Neural progenitor cell (in vitro differentiated cells): ENCODE measurements at regions not wholly inside any gene's neighbourhood (a gene's known extent, or its start where the extent isn't known, plus 50 kb on each side); places are given as distances from the start of the nearest gene placed in this dataset.

Experiments
- DNase-seq: peaks from one replicate; pipeline ENCODE4 v3.0.0-alpha.2; 2016; ENCODE audit warnings: low spot score
- H2AFZ ChIP-seq: fragments of 200-600 bp; sonication (generic); replicated peaks from 2 replicates; pipeline ENCODE4 v1.6.1; 2016; ENCODE audit warnings: antibody characterized with exemption
- H3F3A ChIP-seq: fragments of 200-600 bp; sonication (generic); 2 replicates; pipeline ENCODE4 v1.6.1; 2016; ENCODE audit warnings: antibody characterized with exemption, low read depth
- H3K27ac ChIP-seq: fragments of 200-600 bp; sonication (generic); 2 replicates; pipeline ENCODE4 v1.5.1; 2016; ENCODE audit warnings: mild to moderate bottlenecking
- H3K27me3 ChIP-seq: fragments of 200-600 bp; sonication (generic); 2 replicates; pipeline ENCODE4 v1.6.1; 2016; ENCODE audit warnings: mild to moderate bottlenecking, moderate library complexity
- H3K36me3 ChIP-seq: fragments of 200-600 bp; sonication (generic); 2 replicates; pipeline ENCODE4 v1.5.1; 2016
- H3K4me1 ChIP-seq: fragments of 200-600 bp; sonication (generic); 2 replicates; pipeline ENCODE4 v1.6.1; 2016; ENCODE audit warnings: mixed run types
- H3K4me2 ChIP-seq: fragments of 200-600 bp; sonication (generic); 2 replicates; pipeline ENCODE4 v1.6.1; 2016
- H3K4me3 ChIP-seq: fragments of 200-600 bp; sonication (generic); 2 replicates; pipeline ENCODE4 v1.5.1; 2016
- H3K79me2 ChIP-seq: fragments of 200-600 bp; sonication (generic); 2 replicates; pipeline ENCODE4 v1.6.1; 2016; ENCODE audit warnings: low read depth
- H3K9ac ChIP-seq: fragments of 200-600 bp; sonication (generic); 2 replicates; pipeline ENCODE4 v1.6.1; 2016
- H3K9me3 ChIP-seq: fragments of 200-600 bp; sonication (generic); 2 replicates; pipeline ENCODE4 v1.5.1; 2016; ENCODE audit warnings: low read depth
- H4K20me1 ChIP-seq: fragments of 200-600 bp; sonication (generic); 2 replicates; pipeline ENCODE4 v1.6.1; 2016; ENCODE audit warnings: low read depth
- H3K27ac Mint-ChIP-seq: 3 replicates; pipeline ENCODE4 v1.8.0; 2021; ENCODE audit warnings: mixed read lengths
- H3K27me3 Mint-ChIP-seq: 2 replicates; pipeline ENCODE4 v1.8.0; 2022; ENCODE audit warnings: low read depth, mild to moderate bottlenecking, inconsistent platforms, moderate library complexity, mixed read lengths; ENCODE audit not compliant: insufficient read depth
- H3K36me3 Mint-ChIP-seq: 3 replicates; pipeline ENCODE4 v1.8.0; 2021; ENCODE audit warnings: mixed read lengths
- H3K4me1 Mint-ChIP-seq: 3 replicates; pipeline ENCODE4 v1.8.0; 2021; ENCODE audit warnings: mixed read lengths
- H3K4me3 Mint-ChIP-seq: 3 replicates; pipeline ENCODE4 v1.8.0; 2021; ENCODE audit warnings: mild to moderate bottlenecking, moderate library complexity, mixed read lengths
- H3K9me3 Mint-ChIP-seq: 3 replicates; pipeline ENCODE4 v1.8.0; 2020; ENCODE audit warnings: mixed read lengths
- EZH2 ChIP-seq: fragments of 200-600 bp; sonication (generic); IDR thresholded peaks from 2 replicates; pipeline ENCODE4 v1.6.1; 2017; ENCODE audit warnings: antibody characterized with exemption, mild to moderate bottlenecking, moderate library complexity
- EZH2phosphoT487 ChIP-seq: fragments of 200-600 bp; sonication (generic); IDR thresholded peaks from 2 replicates; pipeline ENCODE4 v1.6.1; 2017; ENCODE audit warnings: antibody characterized with exemption
- TF ChIP-seq, protein P1 (sequence below): fragments of 200-600 bp; sonication (generic); IDR thresholded peaks from 2 replicates; pipeline ENCODE4 v1.5.1; 2017; ENCODE audit warnings: antibody characterized with exemption, mild to moderate bottlenecking

GRCh38 chr4:26020083-26020668 lies 106.2 kb downstream of the SMIM20 start:
- no peaks in the 10 kb centered on the region for H3K27me3 Mint-ChIP-seq
- no peaks in the 10 kb centered on the region for H3K27me3 ChIP-seq
- TF ChIP-seq EZH2phosphoT487: no peak
- TF ChIP-seq, protein P1, sequence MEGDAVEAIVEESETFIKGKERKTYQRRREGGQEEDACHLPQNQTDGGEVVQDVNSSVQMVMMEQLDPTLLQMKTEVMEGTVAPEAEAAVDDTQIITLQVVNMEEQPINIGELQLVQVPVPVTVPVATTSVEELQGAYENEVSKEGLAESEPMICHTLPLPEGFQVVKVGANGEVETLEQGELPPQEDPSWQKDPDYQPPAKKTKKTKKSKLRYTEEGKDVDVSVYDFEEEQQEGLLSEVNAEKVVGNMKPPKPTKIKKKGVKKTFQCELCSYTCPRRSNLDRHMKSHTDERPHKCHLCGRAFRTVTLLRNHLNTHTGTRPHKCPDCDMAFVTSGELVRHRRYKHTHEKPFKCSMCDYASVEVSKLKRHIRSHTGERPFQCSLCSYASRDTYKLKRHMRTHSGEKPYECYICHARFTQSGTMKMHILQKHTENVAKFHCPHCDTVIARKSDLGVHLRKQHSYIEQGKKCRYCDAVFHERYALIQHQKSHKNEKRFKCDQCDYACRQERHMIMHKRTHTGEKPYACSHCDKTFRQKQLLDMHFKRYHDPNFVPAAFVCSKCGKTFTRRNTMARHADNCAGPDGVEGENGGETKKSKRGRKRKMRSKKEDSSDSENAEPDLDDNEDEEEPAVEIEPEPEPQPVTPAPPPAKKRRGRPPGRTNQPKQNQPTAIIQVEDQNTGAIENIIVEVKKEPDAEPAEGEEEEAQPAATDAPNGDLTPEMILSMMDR: no peak
- no peak for TF ChIP-seq EZH2
- no peak overlapping the region for H3K27ac Mint-ChIP-seq
- no peak overlapping the region for H3K27ac ChIP-seq
- no peaks in the 10 kb centered on the region for H3K4me1 Mint-ChIP-seq
- H3K9me3 ChIP-seq: no peaks in the 10 kb centered on the region
- H3F3A ChIP-seq: no peaks in the 10 kb centered on the region
- H4K20me1 ChIP-seq: no peaks in the 10 kb centered on the region
- DNase-seq: no peak
- no peak overlapping the region for H3K4me3 ChIP-seq
- H3K36me3 ChIP-seq: no peaks in the 10 kb centered on the region
- H3K9me3 Mint-ChIP-seq: no peaks in the 10 kb centered on the region
- no peaks in the 10 kb centered on the region for H3K36me3 Mint-ChIP-seq
- H3K4me2 ChIP-seq: no peak overlapping the region
- H3K4me1 ChIP-seq: no peaks in the 10 kb centered on the region
- H3K9ac ChIP-seq: no peak overlapping the region
- no peaks in the 10 kb centered on the region for H3K79me2 ChIP-seq
- no peak overlapping the region for H2AFZ ChIP-seq
- no peak overlapping the region for H3K4me3 Mint-ChIP-seq

DNA sequence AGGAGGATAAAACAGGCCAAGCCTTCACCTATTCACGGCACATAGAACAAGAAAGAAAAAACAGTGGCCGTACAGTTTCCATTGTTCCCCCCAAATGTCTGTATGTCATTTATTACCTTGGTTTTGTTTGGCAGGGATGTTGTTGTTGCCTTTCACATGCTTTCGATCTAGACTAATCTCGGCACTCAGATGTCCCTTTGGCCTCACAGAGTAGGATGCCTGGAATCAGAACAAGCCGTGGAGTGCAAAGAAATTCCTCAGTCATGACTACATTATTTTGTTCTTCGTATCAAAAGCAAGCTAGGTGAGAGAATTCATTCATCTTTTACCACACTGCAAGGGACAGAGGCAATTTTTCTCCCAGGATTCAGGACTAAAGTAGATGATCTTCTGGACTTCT lies 106.9 kb downstream of the SMIM20 start:
- Histone ChIP-seq H3K9ac (no peak overlapping the region), H3K79me2 (no peaks in the 10 kb centered on the region), H3K36me3 (no peaks in the 10 kb centered on the region), H3K9me3 (no peaks in the 10 kb centered on the region), H3K4me3 (no peak overlapping the region), H4K20me1 (no peaks in the 10 kb centered on the region), H3K4me1 (no peaks in the 10 kb centered on the region), H3K27me3 (no peaks in the 10 kb centered on the region), H3K4me2 (no peak overlapping the region), H2AFZ (no peak overlapping the region), H3F3A (no peaks in the 10 kb centered on the region), H3K27ac (no peak overlapping the region)
- DNase-seq: no peak
- no peak overlapping the region for H3K27ac Mint-ChIP-seq
- no peak for TF ChIP-seq EZH2phosphoT487
- no peak for TF ChIP-seq EZH2
- TF ChIP-seq, protein P1: no peak
- no peaks in the 10 kb centered on the region for H3K27me3 Mint-ChIP-seq
- H3K4me1 Mint-ChIP-seq: no peaks in the 10 kb centered on the region
- no peaks in the 10 kb centered on the region for H3K36me3 Mint-ChIP-seq
- H3K4me3 Mint-ChIP-seq: no peak overlapping the region
- H3K9me3 Mint-ChIP-seq: no peaks in the 10 kb centered on the region

DNA sequence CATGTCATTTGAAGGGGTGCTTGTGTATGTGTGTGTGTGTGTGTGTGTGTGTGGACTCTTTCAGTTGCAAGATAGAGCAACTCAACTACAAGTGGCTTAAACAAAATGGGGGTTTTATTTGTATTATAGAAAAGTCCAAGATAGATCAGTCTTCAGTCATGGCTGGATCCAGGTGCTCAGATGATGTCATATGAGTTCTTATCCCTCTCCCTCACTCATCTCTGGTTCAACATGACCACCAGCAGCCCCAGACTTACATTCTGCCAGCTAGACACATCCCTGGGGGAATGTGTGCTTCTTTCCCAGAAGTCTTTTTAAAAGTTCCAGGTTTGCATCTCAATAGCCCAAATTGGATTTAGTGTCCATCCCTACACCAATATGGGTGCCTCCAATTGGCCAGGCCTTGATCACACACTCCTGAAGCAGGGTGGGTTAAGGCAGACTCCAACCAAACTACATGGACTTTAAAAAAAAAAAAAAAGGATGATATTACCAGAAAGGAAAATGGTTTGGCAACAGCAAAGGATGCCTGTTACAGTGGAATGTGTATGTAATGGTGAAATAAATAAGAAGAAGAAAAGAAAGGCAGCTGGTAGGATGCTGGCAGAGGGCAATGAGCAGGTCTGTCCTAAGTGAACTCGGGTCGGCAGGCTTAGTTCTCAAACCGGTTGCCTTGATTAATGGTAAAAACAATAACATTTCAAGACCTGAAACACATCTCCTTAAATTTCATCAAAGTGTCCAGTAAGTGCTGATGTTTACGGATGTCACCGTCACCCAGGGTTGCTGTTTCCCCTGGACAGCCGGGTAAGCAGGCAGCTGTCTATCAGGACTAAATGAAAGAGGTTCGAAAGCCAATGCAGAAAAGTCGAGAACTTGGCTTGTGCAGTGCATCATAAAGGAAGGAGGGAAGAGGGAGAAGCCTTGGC lies 107.7 kb downstream of the SMIM20 start:
- no peaks in the 10 kb centered on the region for H3K4me1 Mint-ChIP-seq
- Histone ChIP-seq H3K27me3 (no peaks in the 10 kb centered on the region), H3K4me2 (no peak overlapping the region), H3K36me3 (no peaks in the 10 kb centered on the region), H3K9me3 (no peaks in the 10 kb centered on the region), H3F3A (no peaks in the 10 kb centered on the region), H3K27ac (no peak overlapping the region), H3K9ac (no peak overlapping the region), H3K4me1 (no peaks in the 10 kb centered on the region), H3K79me2 (no peaks in the 10 kb centered on the region), H4K20me1 (no peaks in the 10 kb centered on the region), H2AFZ (no peak overlapping the region), H3K4me3 (no peak overlapping the region)
- no peak overlapping the region for H3K27ac Mint-ChIP-seq
- DNase-seq: no peak
- no peaks in the 10 kb centered on the region for H3K27me3 Mint-ChIP-seq
- H3K9me3 Mint-ChIP-seq: no peaks in the 10 kb centered on the region
- no peaks in the 10 kb centered on the region for H3K36me3 Mint-ChIP-seq
- TF ChIP-seq EZH2phosphoT487 (no peak), EZH2 (no peak)
- TF ChIP-seq, protein P1: no peak
- H3K4me3 Mint-ChIP-seq: no peak overlapping the region
